H1 (cell line): ENCODE measurements at regions not wholly inside any gene's neighbourhood (a gene's known extent, or its start where the extent isn't known, plus 50 kb on each side); places are given as distances from the start of the nearest gene placed in this dataset.

ENCODE experiments used
- ASH2L ChIP-seq: fragments of 200-600, 300-600 bp; sonication (generic); IDR thresholded peaks from one replicate; pipeline ENCODE4 v1.7.1; 2017; ENCODE audit warnings: low read length
- CHD7 ChIP-seq: fragments of 300-600 bp; sonication (generic); IDR thresholded peaks from 2 replicates; pipeline ENCODE4 v1.7.1; 2012; ENCODE audit warnings: low read length, moderate library complexity, mild to moderate bottlenecking, inconsistent platforms; ENCODE audit not compliant: insufficient replicate concordance
- CREB1 ChIP-seq: IDR thresholded peaks from 2 replicates; pipeline ENCODE4 v1.6.1; 2012; ENCODE audit warnings: inconsistent platforms
- KDM5A ChIP-seq: fragments of 200-600 bp; IDR thresholded peaks from 2 replicates; pipeline ENCODE4 v1.7.1; 2012; ENCODE audit warnings: mild to moderate bottlenecking, low read length, inconsistent platforms, mixed read lengths
- MAFK ChIP-seq: IDR thresholded peaks from 2 replicates; pipeline ENCODE4 v1.6.1; 2012; ENCODE audit warnings: low read depth, mild to moderate bottlenecking, improper control_type of control experiment, low read length
- RBBP5 ChIP-seq: IDR thresholded peaks from 2 replicates; pipeline ENCODE4 v1.7.1; 2012; ENCODE audit warnings: low read depth, mild to moderate bottlenecking, inconsistent platforms, low read length, moderate library complexity, borderline replicate concordance

GRCh38 chr2:238728330-238729260 is 119.3 kb upstream of the TWIST2 start (continued):
- TF ChIP-seq CHD7 (no peak), CREB1 (no peak), RBBP5 (no peak), KDM5A (no peak), ASH2L (no peak), MAFK (no peak)
